ENCODE measurements at regions not wholly inside any gene's neighbourhood (a gene's known extent, or its start where the extent isn't known, plus 50 kb on each side); places are given as distances from the start of the nearest gene placed in this dataset.

- no peak for DNase-seq (ENCODE audit: low read depth in 2 of 2, low spot score in 1 of 2)
Measured at GRCh38 chr20:53750827-53751619, 157.4 kb upstream of the ZNF217 start.

- DNase-seq (ENCODE audit: low read depth in 2 of 2, low spot score in 1 of 2), result no peak
Measured at GRCh38 chr20:53749499-53749898, 155.9 kb upstream of the ZNF217 start.

- DNase-seq (ENCODE audit: low read depth in 2 of 2, low spot score in 1 of 2), result no peak
Measured at GRCh38 chr20:53748821-53749421, 155.3 kb upstream of the ZNF217 start.

- no peak for DNase-seq (ENCODE audit: low read depth in 2 of 2, low spot score in 1 of 2)
Measured at GRCh38 chr20:53748176-53748575, 154.5 kb upstream of the ZNF217 start.

GRCh38 chr20:53743607-53744260, 150.1 kb upstream of the ZNF217 start:
- no peak for DNase-seq (ENCODE audit: low read depth in 2 of 2, low spot score in 1 of 2)

GRCh38 chr20:53742685-53743081, 149.0 kb upstream of the ZNF217 start:
- DNase-seq (ENCODE audit: low read depth in 2 of 2, low spot score in 1 of 2), result no peak

- no peak for DNase-seq (ENCODE audit: low read depth in 2 of 2, low spot score in 1 of 2)
Measured at GRCh38 chr20:53741726-53742028, 148.0 kb upstream of the ZNF217 start.

- no peak for DNase-seq (ENCODE audit: low read depth in 2 of 2, low spot score in 1 of 2)
Measured at GRCh38 chr20:53739799-53740785, 146.5 kb upstream of the ZNF217 start.

GRCh38 chr20:53738945-53739798, 145.5 kb upstream of the ZNF217 start:
- DNase-seq (ENCODE audit: low read depth in 2 of 2, low spot score in 1 of 2), result no peak

- no peak for DNase-seq (ENCODE audit: low read depth in 2 of 2, low spot score in 1 of 2)
Measured at GRCh38 chr20:53738039-53738944, 144.7 kb upstream of the ZNF217 start.

- DNase-seq (ENCODE audit: low read depth in 2 of 2, low spot score in 1 of 2), result no peak
Measured at GRCh38 chr20:53737396-53738038, 143.9 kb upstream of the ZNF217 start.

GRCh38 chr20:53736757-53737395, 143.2 kb upstream of the ZNF217 start:
- DNase-seq (ENCODE audit: low read depth in 2 of 2, low spot score in 1 of 2), result no peak

GRCh38 chr20:53736122-53736756, 142.6 kb upstream of the ZNF217 start:
- DNase-seq (ENCODE audit: low read depth in 2 of 2, low spot score in 1 of 2), result no peak

GRCh38 chr20:53735536-53736050, 142.0 kb upstream of the ZNF217 start:
- DNase-seq (ENCODE audit: low read depth in 2 of 2, low spot score in 1 of 2), result no peak

- no peak for DNase-seq (ENCODE audit: low read depth in 2 of 2, low spot score in 1 of 2)
Measured at GRCh38 chr20:53734006-53734688, 140.5 kb upstream of the ZNF217 start.

GRCh38 chr20:53731595-53731994, 138.0 kb upstream of the ZNF217 start:
- DNase-seq (ENCODE audit: low read depth in 2 of 2, low spot score in 1 of 2), result no peak

- DNase-seq (ENCODE audit: low read depth in 2 of 2, low spot score in 1 of 2), result no peak
Measured at GRCh38 chr20:53728359-53728758, 134.7 kb upstream of the ZNF217 start.

All from stimulated activated CD8-positive, alpha-beta memory T cell treated with anti-CD3 and anti-CD28 coated beads, Interleukin-4, amount 100 ng/mL, for 4 hours (primary cell).